ENCODE measurements at regions not wholly inside any gene's neighbourhood (a gene's known extent, or its start where the extent isn't known, plus 50 kb on each side); places are given as distances from the start of the nearest gene placed in this dataset.

GRCh38 chr19:31500197-31500830, 151.1 kb upstream of the TSHZ3 start:
- Mint-ChIP-seq H3K9me3 (no peaks in the 10 kb centered on the region), H3K4me3 (no peak overlapping the region), H3K27me3 (peaks cover 6 to 15% of the 10 kb centered on the region in 2 donors), H3K36me3 (no peaks in the 10 kb centered on the region), H3K27ac (no peak overlapping the region), H3K4me1 (ENCODE audit: low read depth in 2 of 2) (no peaks in the 10 kb centered on the region)
- ATAC-seq (no peak), DNase-seq (ENCODE audit: low spot score) (no peak)

DNA sequence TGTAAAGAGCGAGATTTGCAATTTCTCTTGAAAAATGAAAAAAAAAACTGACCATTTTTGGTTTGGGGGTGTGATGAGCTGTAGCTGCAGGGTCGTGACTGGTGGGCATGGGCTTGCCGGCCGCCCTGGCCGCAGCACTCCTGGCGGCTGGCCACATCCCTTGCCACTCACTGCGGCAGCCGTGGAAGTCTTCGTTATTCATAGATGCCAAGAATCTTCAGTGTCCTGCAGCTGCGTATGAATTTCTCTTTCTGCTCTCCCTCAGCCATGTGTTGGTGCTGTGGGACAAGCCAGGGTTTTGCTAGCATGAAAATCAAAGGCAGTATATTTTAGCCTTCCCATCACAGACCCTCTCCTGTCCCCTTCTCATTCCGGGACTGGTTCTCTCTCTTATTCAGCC, 151.7 kb upstream of the TSHZ3 start:
- H3K27ac Mint-ChIP-seq, result no peak overlapping the region
- H3K9me3 Mint-ChIP-seq, result no peaks in the 10 kb centered on the region
- no peak overlapping the region for H3K4me3 Mint-ChIP-seq
- no peaks in the 10 kb centered on the region for H3K4me1 Mint-ChIP-seq (ENCODE audit: low read depth in 2 of 2)
- no peak for DNase-seq (ENCODE audit: low spot score)
- ATAC-seq, result no peak
- peaks cover 9 to 15% of the 10 kb centered on the region in 2 donors for H3K27me3 Mint-ChIP-seq
- no peaks in the 10 kb centered on the region for H3K36me3 Mint-ChIP-seq

- H3K27me3 Mint-ChIP-seq, result peaks cover 10 to 19% of the 10 kb centered on the region in 2 donors
- H3K9me3 Mint-ChIP-seq, result no peaks in the 10 kb centered on the region
- no peaks in the 10 kb centered on the region for H3K36me3 Mint-ChIP-seq
- no peak overlapping the region for H3K27ac Mint-ChIP-seq
- DNase-seq (ENCODE audit: low spot score), result no peak
- no peaks in the 10 kb centered on the region for H3K4me1 Mint-ChIP-seq (ENCODE audit: low read depth in 2 of 2)
- no peak overlapping the region for H3K4me3 Mint-ChIP-seq
- ATAC-seq, result no peak
Observed at GRCh38 chr19:31501427-31502195, 152.4 kb upstream of the TSHZ3 start.

DNA sequence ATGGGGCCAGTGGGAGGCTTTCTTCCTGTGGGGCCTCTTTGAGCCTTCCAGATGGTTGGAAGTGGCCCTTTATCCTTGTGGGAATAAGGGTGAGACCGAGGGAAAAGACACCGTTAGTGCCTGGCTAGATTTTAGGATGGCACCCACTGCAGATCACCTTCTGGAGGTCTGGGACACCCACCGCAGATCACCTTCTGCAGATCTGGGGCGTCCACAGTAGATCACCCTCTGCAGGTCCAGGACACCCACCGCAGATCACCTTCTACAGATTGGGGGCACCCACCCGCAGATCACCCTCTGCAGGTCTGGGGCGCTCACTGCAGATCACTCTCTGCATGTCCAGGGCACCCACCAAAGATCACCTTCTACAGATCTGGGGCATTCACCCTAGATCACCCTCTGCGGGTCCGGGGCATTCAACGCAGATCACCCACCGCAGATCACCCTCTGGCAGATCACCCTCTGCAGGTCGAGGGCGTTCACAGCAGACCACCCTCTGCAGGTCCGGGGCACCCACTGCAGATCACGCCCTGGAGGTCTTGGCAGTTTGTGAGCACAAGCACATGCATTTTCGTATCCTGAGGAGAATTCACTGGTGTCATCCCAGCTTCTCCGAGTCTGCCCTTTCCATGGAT, 153.4 kb upstream of the TSHZ3 start:
- Mint-ChIP-seq H3K36me3 (no peaks in the 10 kb centered on the region), H3K9me3 (no peaks in the 10 kb centered on the region), H3K27me3 (peaks cover 14 to 21% of the 10 kb centered on the region in 2 donors), H3K4me3 (no peak overlapping the region), H3K27ac (no peak overlapping the region), H3K4me1 (ENCODE audit: low read depth in 2 of 2) (no peaks in the 10 kb centered on the region)
- ATAC-seq (no peak), DNase-seq (ENCODE audit: low spot score) (no peak)

DNA sequence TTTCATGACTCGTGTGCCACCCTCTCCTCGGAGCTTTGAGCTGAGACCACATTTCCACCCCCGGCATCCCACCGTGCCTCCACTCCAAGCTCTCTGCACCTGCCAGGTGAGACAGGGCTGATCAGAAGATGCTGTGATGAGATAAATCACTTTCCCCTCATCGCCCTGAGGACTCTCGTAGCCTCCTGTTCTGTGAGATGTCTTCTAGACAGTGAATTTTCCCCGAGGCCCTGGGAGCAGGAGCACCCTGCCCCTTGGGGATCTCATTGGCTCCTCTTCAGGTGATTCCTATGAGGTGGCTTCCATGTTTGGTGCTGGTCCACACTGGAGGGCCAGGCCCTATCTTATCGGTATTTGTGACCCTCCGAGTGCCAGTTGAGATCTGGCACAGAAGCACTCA, 154.0 kb upstream of the TSHZ3 start:
- Mint-ChIP-seq H3K27me3 (peaks cover 14 to 19% of the 10 kb centered on the region in 2 donors), H3K27ac (no peak overlapping the region), H3K4me1 (ENCODE audit: low read depth in 2 of 2) (no peaks in the 10 kb centered on the region), H3K4me3 (no peak overlapping the region), H3K9me3 (no peaks in the 10 kb centered on the region), H3K36me3 (no peaks in the 10 kb centered on the region)
- DNase-seq (ENCODE audit: low spot score), result no peak
- ATAC-seq, result no peak

- Mint-ChIP-seq H3K36me3 (no peaks in the 10 kb centered on the region), H3K27ac (no peak overlapping the region), H3K4me3 (no peak overlapping the region), H3K27me3 (peaks cover 18 to 20% of the 10 kb centered on the region in 2 donors), H3K4me1 (ENCODE audit: low read depth in 2 of 2) (no peaks in the 10 kb centered on the region), H3K9me3 (no peaks in the 10 kb centered on the region)
- DNase-seq (ENCODE audit: low spot score), result no peak
- peak in 1 of 2 donors; percentile 26 for ATAC-seq
Observed at GRCh38 chr19:31504221-31504620, 155.0 kb upstream of the TSHZ3 start.

DNA sequence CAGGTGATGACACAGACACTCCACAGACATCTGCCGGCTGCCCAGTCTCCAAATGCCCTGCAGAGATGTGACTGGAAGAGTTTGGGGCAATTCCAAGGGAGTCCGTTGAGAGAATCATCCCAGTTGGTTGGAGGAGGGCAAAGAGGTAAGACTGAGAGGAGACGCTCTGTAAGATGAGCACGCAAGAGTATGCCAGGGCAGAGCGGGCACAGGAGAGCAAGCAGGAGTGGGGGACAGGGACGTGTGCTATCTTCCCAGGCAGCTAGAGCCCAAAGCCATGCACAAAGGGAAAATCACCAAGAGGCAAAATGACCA, 156.3 kb upstream of the TSHZ3 start:
- Mint-ChIP-seq H3K9me3 (no peaks in the 10 kb centered on the region), H3K36me3 (no peaks in the 10 kb centered on the region), H3K4me1 (ENCODE audit: low read depth in 2 of 2) (no peaks in the 10 kb centered on the region), H3K27me3 (peaks cover 16 to 20% of the 10 kb centered on the region in 2 donors), H3K27ac (no peak overlapping the region), H3K4me3 (no peak overlapping the region)
- no peak for DNase-seq (ENCODE audit: low spot score)
- no peak for ATAC-seq

DNA sequence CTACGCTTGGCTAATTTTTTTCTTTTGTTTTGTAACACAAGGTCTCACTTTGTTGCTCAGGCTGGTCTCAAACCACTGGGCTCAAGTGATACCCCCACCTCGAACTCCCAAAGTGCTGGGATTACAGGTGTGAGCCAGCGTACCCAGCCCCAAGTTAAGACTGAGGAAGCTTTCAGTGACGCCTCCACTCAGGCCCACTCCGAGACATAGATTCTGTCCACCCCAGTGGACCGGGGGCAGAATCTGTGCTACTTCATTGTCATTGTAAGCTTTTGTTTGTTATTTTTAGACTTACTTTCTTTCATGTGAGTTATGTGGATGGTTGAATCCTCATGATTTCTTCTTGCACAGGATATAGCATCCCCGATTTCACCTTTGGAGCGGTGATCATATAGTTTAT, 156.9 kb upstream of the TSHZ3 start:
- Mint-ChIP-seq H3K9me3 (no peaks in the 10 kb centered on the region), H3K4me3 (no peak overlapping the region), H3K27ac (no peak overlapping the region), H3K27me3 (peaks cover 16 to 20% of the 10 kb centered on the region in 2 donors), H3K4me1 (ENCODE audit: low read depth in 2 of 2) (no peaks in the 10 kb centered on the region), H3K36me3 (no peaks in the 10 kb centered on the region)
- DNase-seq (ENCODE audit: low spot score), result no peak
- no peak for ATAC-seq

DNA sequence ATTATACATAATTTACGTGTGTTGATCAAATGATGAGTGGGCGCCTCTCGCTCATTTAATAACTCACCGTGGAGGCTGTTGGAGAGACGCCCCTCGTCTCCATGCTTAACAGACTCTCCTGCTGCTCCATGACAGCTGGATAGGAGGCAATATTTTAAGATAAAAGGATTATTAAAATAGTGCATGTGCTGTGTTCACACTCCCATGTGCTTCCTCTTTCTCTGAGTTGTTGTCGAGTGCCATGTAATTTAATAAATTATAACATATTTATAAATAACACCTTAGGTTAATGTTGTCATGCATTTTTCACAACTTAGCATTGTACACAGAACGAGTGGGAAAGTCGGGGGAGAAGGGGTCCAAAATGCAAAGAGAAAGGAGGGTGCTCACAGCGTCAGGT, 161.4 kb upstream of the TSHZ3 start:
- H3K36me3 Mint-ChIP-seq, result no peaks in the 10 kb centered on the region
- no peaks in the 10 kb centered on the region for H3K9me3 Mint-ChIP-seq
- no peak overlapping the region for H3K27ac Mint-ChIP-seq
- no peak overlapping the region for H3K4me3 Mint-ChIP-seq
- ATAC-seq (no peak), DNase-seq (ENCODE audit: low spot score) (no peak)
- H3K4me1 Mint-ChIP-seq (ENCODE audit: low read depth in 2 of 2), result no peaks in the 10 kb centered on the region
- peaks cover 11 to 12% of the 10 kb centered on the region in 2 donors for H3K27me3 Mint-ChIP-seq

- Mint-ChIP-seq H3K36me3 (no peaks in the 10 kb centered on the region), H3K27ac (no peak overlapping the region), H3K4me3 (no peak overlapping the region), H3K27me3 (peaks cover 11 to 12% of the 10 kb centered on the region in 2 donors), H3K9me3 (no peaks in the 10 kb centered on the region), H3K4me1 (ENCODE audit: low read depth in 2 of 2) (no peaks in the 10 kb centered on the region)
- DNase-seq (ENCODE audit: low spot score) (no peak), ATAC-seq (no peak)
Observed at GRCh38 chr19:31511098-31511497, 161.9 kb upstream of the TSHZ3 start.

GRCh38 chr19:31511696-31512095, 162.5 kb upstream of the TSHZ3 start:
- Mint-ChIP-seq H3K4me1 (ENCODE audit: low read depth in 2 of 2) (no peaks in the 10 kb centered on the region), H3K27me3 (peaks cover 6 to 10% of the 10 kb centered on the region in 2 donors), H3K36me3 (no peaks in the 10 kb centered on the region), H3K4me3 (no peak overlapping the region), H3K27ac (no peak overlapping the region), H3K9me3 (no peaks in the 10 kb centered on the region)
- DNase-seq (ENCODE audit: low spot score) (no peak), ATAC-seq (no peak)

GRCh38 chr19:31512181-31512970, 163.1 kb upstream of the TSHZ3 start:
- ATAC-seq, result no peak
- H3K27ac Mint-ChIP-seq, result no peak overlapping the region

GRCh38 chr19:31513841-31514240, 164.6 kb upstream of the TSHZ3 start:
- DNase-seq (ENCODE audit: low spot score) (no peak), ATAC-seq (no peak)
- Mint-ChIP-seq H3K27ac (no peak overlapping the region), H3K27me3 (peaks cover 4 to 10% of the 10 kb centered on the region in 2 donors), H3K4me3 (no peak overlapping the region), H3K4me1 (ENCODE audit: low read depth in 2 of 2) (no peaks in the 10 kb centered on the region), H3K9me3 (no peaks in the 10 kb centered on the region), H3K36me3 (no peaks in the 10 kb centered on the region)

More at GRCh38 chr19:31512181-31512970, 163.1 kb upstream of the TSHZ3 start:
- Mint-ChIP-seq H3K9me3 (no peaks in the 10 kb centered on the region), H3K27me3 (peaks cover 5 to 12% of the 10 kb centered on the region in 2 donors), H3K4me3 (no peak overlapping the region), H3K36me3 (no peaks in the 10 kb centered on the region), H3K4me1 (ENCODE audit: low read depth in 2 of 2) (no peaks in the 10 kb centered on the region)
- DNase-seq (ENCODE audit: low spot score), result no peak

DNA sequence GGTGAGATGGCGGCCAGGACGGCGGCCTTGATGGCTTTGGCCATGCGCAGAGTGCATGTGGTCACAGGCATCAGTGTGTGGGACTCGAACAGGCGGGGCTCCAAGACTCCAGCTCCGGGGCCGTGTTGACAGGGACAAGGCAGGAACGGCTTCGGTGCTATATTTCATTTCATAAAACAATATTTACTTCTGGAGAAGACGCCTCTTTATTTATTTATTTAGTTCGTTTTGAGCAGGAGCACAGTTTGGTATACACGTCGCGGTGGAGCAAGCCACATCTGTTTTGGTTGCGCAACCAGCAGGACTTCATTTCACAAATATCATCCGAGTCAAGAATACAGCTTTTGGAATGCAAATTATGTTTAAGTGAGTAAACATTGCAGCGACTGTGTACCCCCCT, 166.7 kb upstream of the TSHZ3 start:
- H3K9me3 Mint-ChIP-seq, result no peaks in the 10 kb centered on the region
- H3K27ac Mint-ChIP-seq, result no peak overlapping the region
- H3K4me3 Mint-ChIP-seq, result no peak overlapping the region
- no peaks in the 10 kb centered on the region for H3K36me3 Mint-ChIP-seq
- DNase-seq (ENCODE audit: low spot score) (no peak), ATAC-seq (no peak)
- no peaks in the 10 kb centered on the region for H3K4me1 Mint-ChIP-seq (ENCODE audit: low read depth in 2 of 2)
- H3K27me3 Mint-ChIP-seq, result peaks cover 0 to 5% of the 10 kb centered on the region in 2 donors

Measured in natural killer cell treated with Interleukin-12 subunit alpha and Interleukin-12 subunit beta and Interleukin-15 and Interleukin-18, amount 100 ng/mL, for 72 hours (primary cell).